ENCODE measurements at regions not wholly inside any gene's neighbourhood (a gene's known extent, or its start where the extent isn't known, plus 50 kb on each side); places are given as distances from the start of the nearest gene placed in this dataset.

DNA sequence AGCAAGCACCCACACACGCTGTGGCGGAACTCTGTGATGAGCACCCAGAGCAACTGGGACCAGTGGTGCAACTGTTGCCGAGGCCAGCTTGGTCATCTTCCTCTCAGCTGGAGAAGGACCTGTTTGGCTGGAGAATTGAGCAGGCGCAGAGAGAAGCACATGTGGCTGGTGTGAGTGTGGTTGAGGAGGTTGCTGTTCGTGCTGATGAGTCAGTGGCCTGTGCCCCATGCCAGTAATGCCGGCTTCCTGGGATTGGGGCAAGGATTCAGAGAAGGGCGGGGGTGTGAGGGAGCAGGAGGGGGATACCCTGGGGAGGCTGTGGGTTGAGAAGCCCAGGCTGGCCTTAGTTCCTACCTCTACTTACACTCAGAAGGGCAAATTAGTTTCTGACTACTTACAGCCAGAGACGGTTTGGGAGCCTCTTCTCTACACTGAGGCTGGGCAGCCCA, 57.5 kb upstream of the EPS8L3 start:
- H3K27me3 Mint-ChIP-seq (ENCODE audit: insufficient read depth), result peaks cover 5% of the 10 kb centered on the region
- Histone ChIP-seq H3K27ac (ENCODE audit: low read depth, low read length) (no peak overlapping the region), H3K9ac (ENCODE audit: extremely low read depth, low read length, poor library complexity, severe bottlenecking) (no peak overlapping the region), H3K36me3 (ENCODE audit: control insufficient read depth, insufficient read depth, low read length) (no peaks in the 10 kb centered on the region), H3K4me3 (ENCODE audit: low read length) (no peak overlapping the region), H3K4me1 (ENCODE audit: control insufficient read depth, insufficient read depth, low read length) (no peaks in the 10 kb centered on the region), H3K27me3 (ENCODE audit: control insufficient read depth, insufficient read depth, low read length, poor library complexity, severe bottlenecking) (no peaks in the 10 kb centered on the region), H3K9me3 (ENCODE audit: control insufficient read depth, low read length) (peaks cover 3% of the 10 kb centered on the region)
- no peaks in the 10 kb centered on the region for H3K36me3 Mint-ChIP-seq (ENCODE audit: low read depth)
- H3K27ac Mint-ChIP-seq, result no peak overlapping the region
- no peak overlapping the region for H3K4me3 Mint-ChIP-seq
- H3K9me3 Mint-ChIP-seq, result no peaks in the 10 kb centered on the region
- DNase-seq, result peak; percentile 40
- 86 to 88% methylated on average over 3 to 8 of the region's 8 CpGs for WGBS, 2 experiments (ENCODE audit: insufficient coverage in 1 of 2, insufficient read length in 1 of 2)
- TF ChIP-seq, protein P1, sequence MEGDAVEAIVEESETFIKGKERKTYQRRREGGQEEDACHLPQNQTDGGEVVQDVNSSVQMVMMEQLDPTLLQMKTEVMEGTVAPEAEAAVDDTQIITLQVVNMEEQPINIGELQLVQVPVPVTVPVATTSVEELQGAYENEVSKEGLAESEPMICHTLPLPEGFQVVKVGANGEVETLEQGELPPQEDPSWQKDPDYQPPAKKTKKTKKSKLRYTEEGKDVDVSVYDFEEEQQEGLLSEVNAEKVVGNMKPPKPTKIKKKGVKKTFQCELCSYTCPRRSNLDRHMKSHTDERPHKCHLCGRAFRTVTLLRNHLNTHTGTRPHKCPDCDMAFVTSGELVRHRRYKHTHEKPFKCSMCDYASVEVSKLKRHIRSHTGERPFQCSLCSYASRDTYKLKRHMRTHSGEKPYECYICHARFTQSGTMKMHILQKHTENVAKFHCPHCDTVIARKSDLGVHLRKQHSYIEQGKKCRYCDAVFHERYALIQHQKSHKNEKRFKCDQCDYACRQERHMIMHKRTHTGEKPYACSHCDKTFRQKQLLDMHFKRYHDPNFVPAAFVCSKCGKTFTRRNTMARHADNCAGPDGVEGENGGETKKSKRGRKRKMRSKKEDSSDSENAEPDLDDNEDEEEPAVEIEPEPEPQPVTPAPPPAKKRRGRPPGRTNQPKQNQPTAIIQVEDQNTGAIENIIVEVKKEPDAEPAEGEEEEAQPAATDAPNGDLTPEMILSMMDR (conservative IDR thresholded peaks at IDR 0.05), result no peak
- peaks cover 15% of the 10 kb centered on the region for H3K4me1 Mint-ChIP-seq

DNA sequence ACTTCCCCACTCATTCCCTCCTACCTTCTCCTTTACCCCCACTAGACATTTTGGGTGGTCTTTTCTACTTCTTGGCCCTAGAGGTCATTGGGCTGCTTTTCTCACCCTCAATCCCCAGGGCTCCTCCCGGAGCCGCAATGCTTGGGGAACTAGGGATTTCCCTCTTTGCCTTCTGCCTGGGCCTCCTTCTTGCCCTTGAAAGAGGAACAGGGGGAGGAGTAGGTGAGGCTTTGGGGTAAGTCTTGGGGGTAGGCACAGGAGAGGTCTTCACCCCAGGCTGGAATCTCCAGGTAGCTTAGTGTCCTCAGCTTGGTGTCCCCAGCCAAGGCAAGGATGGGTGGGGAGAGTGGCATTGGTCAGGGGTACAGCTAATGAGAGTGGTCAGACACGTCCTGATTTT, 56.2 kb upstream of the EPS8L3 start:
- Mint-ChIP-seq H3K4me1 (peaks cover 15% of the 10 kb centered on the region), H3K27me3 (ENCODE audit: insufficient read depth) (peaks cover 8% of the 10 kb centered on the region), H3K4me3 (no peak overlapping the region), H3K36me3 (ENCODE audit: low read depth) (peaks cover 3% of the 10 kb centered on the region), H3K9me3 (peaks cover 6% of the 10 kb centered on the region), H3K27ac (no peak overlapping the region)
- Histone ChIP-seq H3K9ac (ENCODE audit: extremely low read depth, low read length, poor library complexity, severe bottlenecking) (no peak overlapping the region), H3K36me3 (ENCODE audit: control insufficient read depth, insufficient read depth, low read length) (no peaks in the 10 kb centered on the region), H3K9me3 (ENCODE audit: control insufficient read depth, low read length) (peaks cover 11% of the 10 kb centered on the region), H3K4me1 (ENCODE audit: control insufficient read depth, insufficient read depth, low read length) (no peaks in the 10 kb centered on the region), H3K4me3 (ENCODE audit: low read length) (no peak overlapping the region), H3K27me3 (ENCODE audit: control insufficient read depth, insufficient read depth, low read length, poor library complexity, severe bottlenecking) (no peaks in the 10 kb centered on the region), H3K27ac (ENCODE audit: low read depth, low read length) (no peak overlapping the region)
- DNase-seq, result peak; percentile 7
- TF ChIP-seq, protein P1 (conservative IDR thresholded peaks at IDR 0.05), result no peak
- WGBS, 2 experiments (ENCODE audit: insufficient coverage in 1 of 2, insufficient read length in 1 of 2), result 89 to 100% methylated on average over 1 to 3 of the region's 3 CpGs

DNA sequence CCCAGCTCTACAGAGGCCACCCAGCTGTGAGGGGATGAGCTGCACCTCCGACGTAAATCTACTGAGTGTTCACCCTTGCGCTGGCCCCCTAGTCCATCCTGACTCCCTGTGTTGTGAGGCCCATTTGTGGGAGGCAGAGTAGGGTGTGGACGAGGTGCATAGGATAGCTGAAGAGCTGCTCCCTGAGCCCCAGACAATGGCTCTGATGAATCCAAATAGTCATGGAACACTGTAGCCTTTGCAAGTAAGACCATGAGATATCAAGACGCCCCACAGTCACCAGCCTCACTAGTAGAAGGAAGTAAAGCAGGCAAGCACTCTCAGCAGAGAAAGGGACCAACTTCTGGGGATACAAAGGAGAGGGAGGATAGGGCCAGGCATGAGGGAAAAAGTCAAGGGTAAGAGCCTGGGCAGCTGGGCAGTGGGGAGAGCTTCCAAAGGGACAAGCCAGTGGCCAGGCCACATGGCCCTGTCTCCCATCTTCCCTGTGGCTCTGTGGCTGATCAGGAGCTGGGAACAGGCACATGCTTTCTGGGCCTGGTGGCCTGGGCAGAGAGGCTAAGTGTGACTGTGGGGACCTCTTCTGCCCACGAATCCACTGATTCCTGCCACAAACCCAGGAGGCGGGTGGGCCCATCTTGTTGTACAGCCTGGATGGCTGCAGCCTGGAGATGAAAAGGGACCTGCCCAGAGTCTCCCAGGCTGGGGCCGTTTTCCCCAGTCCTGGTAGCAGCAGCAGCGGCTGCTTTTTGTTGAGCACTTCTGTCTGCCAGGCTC, 55.5 kb upstream of the EPS8L3 start:
- Mint-ChIP-seq H3K27ac (no peak overlapping the region), H3K36me3 (ENCODE audit: low read depth) (peaks cover 3% of the 10 kb centered on the region), H3K4me1 (peaks cover 12% of the 10 kb centered on the region), H3K9me3 (peaks cover 7% of the 10 kb centered on the region), H3K4me3 (no peak overlapping the region), H3K27me3 (ENCODE audit: insufficient read depth) (peaks cover 8% of the 10 kb centered on the region)
- TF ChIP-seq, protein P1 (conservative IDR thresholded peaks at IDR 0.05), result no peak
- H3K27me3 ChIP-seq (ENCODE audit: control insufficient read depth, insufficient read depth, low read length, poor library complexity, severe bottlenecking), result no peaks in the 10 kb centered on the region
- H3K36me3 ChIP-seq (ENCODE audit: control insufficient read depth, insufficient read depth, low read length), result no peaks in the 10 kb centered on the region
- peaks cover 11% of the 10 kb centered on the region for H3K9me3 ChIP-seq (ENCODE audit: control insufficient read depth, low read length)
- no peak overlapping the region for H3K4me3 ChIP-seq (ENCODE audit: low read length)
- DNase-seq, result peak; percentile 40
- WGBS, 2 experiments (ENCODE audit: insufficient coverage in 1 of 2, insufficient read length in 1 of 2), result 88 to 92% methylated on average over 8 to 9 of the region's 9 CpGs
- H3K9ac ChIP-seq (ENCODE audit: extremely low read depth, low read length, poor library complexity, severe bottlenecking), result no peak overlapping the region
- H3K4me1 ChIP-seq (ENCODE audit: control insufficient read depth, insufficient read depth, low read length), result no peaks in the 10 kb centered on the region
- H3K27ac ChIP-seq (ENCODE audit: low read depth, low read length), result no peak overlapping the region
